HUDEP-2 (cell line): ENCODE measurements at regions not wholly inside any gene's neighbourhood (a gene's known extent, or its start where the extent isn't known, plus 50 kb on each side); places are given as distances from the start of the nearest gene placed in this dataset.
"Not testable (repeated sequence)": the region's sequence is repeated elsewhere in the genome, so short reads cannot be mapped to it uniquely, and the experiment has no call there.

ENCODE experiments used
- DNase-seq, 76 experiments: peaks; one replicate each; lab custom pipeline; 2025; ENCODE audit not compliant: unreplicated experiment in 76 of 76; lab: John Stamatoyannopoulos, UW

GRCh38 chr14:106635569-106635968 is 1109.2 kb downstream of the TMEM121 start:
- no peak for DNase-seq

DNA sequence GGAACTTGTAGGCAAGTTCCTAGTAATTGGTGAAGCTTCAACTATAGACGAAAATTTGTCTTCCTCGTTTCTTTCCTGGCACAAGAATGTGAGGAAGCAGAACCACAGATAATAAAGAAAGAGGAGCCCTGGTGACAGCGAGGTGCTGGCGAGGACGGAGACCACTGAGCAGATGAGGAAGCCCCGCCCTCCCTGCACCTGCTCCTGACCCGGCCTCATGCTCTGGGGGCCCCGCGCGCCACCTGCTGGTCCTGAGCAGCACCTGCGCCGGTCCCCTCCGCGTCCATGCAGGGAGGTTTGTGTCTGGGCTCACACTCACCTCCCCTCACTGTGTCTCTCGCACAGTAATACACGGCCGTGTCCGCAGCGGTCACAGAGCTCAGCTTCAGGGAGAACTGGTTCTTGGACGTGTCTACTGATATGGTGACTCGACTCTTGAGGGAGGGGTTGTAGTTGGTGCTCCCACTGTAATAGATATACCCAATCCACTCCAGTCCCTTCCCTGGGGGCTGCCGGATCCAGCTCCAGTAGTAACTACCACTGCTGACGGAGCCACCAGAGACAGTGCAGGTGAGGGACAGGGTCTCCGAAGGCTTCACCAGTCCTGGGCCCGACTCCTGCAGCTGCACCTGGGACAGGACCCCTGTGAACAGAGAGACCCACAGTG is 1112.5 kb downstream of the TMEM121 start:
- DNase-seq, result peak in 7 of 76 experiments; percentile 1 to 23 (median 7)

DNA sequence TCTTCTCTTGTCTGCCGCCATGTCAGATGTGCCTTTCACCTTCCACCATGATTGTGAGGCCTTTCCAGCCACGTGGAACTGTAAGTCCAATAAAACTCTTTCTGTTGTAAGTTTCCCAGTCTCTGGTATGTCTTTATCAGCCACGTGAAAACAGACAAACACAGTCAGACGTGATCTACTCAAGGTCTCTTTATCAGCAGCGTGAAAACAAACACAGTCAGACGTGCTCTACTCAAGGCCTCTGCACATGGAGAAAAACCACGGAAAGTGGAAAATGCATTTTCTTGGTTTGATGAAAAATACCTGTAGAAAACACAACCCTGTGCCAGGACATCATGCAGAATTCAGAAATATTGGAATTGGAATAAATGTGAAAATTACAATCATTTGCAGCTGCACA is 1115.7 kb downstream of the TMEM121 start:
- DNase-seq, result no peak

DNA sequence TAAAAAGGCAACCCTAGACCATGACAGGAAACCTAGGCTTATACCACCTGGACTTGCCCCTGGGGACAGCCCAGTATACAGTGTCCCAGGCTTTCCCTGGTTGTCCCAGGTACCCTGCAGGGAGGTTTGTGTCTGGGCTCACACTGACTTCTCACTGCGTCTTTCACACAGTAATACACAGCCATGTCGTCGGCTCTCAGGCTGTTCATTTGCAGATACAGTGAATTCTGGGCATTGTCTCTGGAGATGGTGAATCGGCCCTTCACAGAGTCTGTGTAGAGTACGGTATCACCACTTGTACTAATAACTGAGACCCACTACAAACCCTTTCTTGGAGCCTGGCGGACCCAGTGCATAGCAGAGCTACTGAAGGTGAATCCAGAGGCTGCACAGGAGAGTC is 1116.6 kb downstream of the TMEM121 start:
- DNase-seq, result not testable (repeated sequence)

DNA sequence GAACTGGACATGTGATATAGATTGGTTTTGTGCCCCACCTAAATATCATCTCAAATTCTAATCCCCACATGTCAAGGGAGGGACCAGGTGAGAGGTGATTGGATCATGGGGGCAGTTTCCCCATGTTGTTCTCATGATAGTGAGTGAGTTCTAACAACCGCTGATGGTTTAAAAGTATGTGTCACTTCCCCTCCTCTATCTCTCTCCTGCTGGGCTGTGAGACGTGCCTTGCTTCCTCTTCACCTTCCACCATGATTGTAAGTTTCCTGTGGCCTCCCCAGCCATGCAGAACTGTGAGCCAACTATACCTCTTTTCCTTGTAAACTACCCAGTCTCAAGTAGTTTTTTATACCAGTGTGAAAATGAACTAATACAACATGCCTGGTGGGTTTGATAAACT is 1122.5 kb downstream of the TMEM121 start:
- not testable (repeated sequence) for DNase-seq

- DNase-seq, result no peak
Measured at GRCh38 chr14:106651016-106651415, 1124.6 kb downstream of the TMEM121 start.

DNA sequence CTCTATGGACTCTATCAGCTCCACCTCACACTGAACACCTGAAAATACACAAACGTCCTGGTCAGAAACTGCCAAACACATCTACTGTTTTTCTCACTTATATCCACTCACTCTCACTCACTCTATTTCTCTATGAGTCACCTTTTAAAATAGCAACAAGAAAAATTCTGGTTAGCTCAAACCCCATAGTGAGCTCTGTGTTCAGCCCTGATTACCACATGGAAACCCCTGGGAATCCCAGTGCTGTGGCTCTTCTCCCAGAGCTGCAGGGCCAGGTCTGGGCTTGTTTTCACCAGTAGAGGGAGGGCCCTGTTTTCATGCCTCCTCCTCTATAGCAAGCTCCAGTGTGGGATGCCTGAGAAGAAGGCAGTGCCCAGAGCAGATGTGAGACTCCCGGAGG is 1126.1 kb downstream of the TMEM121 start:
- no peak for DNase-seq

DNA sequence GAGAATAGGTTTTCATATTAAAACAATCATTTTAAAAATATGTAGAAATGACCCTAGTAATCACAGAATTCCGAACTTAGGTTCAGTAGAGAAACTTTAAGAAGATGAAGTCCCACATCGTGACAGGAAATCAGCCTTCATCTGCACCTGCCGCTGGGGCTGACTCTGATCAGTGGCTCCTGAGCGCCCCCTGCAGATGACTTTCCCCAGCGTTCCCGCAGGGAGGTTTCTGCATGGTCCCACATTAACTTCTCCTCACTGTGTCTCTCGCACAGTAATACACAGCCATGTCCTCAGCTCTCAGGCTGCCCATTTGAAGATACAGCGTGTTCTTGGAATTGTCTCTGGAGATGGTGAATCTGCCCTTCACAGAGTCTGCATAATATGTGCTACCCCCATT is 1131.1 kb downstream of the TMEM121 start:
- peak in 1 of 76 experiments; percentile 10 for DNase-seq

GRCh38 chr14:106658066-106658860 is 1131.9 kb downstream of the TMEM121 start:
- not testable (repeated sequence) for DNase-seq

GRCh38 chr14:106661561-106661960 is 1135.2 kb downstream of the TMEM121 start:
- peak in 2 of 76 experiments; percentile 2 to 4 for DNase-seq

- no peak for DNase-seq
Measured at GRCh38 chr14:106662936-106663550, 1136.7 kb downstream of the TMEM121 start.

DNA sequence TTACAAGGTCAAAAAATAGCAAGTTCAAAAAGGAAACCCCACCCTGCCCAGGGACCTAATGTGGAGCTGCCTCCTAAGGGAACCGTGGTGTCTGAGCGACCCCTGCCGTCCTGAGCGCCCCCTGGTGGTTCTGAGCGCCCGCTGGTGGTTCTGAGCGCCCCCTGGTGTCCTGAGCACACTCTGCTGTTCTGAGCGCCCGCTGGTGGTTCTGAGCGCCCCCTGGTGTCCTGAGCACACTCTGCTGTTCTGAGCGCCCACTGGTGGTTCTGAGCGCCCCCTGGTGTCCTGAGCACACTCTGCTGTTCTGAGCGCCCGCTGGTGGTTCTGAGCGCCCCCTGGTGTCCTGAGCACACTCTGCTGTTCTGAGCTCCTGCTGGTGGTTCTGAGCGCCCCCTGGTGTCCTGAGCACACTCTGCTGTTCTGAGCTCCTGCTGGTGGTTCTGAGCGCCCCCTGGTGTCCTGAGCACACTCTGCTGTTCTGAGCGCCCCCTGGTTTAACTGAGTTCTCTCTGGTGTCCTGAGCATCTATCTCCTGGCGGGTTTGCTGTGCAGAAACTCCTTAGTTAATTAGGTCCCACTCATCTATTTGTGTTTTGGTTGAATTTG is 1137.5 kb downstream of the TMEM121 start:
- peak in 25 of 76 experiments; percentile 5 to 64 (median 32) for DNase-seq

DNA sequence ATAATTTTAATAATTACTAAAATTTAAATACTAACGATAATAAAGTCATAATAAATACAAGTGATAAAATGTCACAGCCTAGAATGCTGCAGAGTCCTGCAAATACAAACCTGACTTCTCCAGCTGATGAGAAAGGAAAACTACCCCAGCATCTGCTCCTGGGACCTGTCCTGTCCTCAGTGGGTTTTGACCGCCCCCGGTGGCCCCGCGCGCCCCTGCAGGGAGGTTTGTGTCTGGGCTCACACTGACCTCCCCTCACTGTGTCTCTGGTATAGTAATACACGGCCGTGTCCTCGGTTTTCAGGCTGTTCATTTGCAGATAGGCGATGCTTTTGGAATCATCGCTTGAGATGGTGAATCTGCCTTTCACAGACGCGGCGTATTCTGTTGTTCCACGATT is 1139.4 kb downstream of the TMEM121 start:
- DNase-seq, result no peak

GRCh38 chr14:106666341-106666740 is 1140.0 kb downstream of the TMEM121 start:
- no peak for DNase-seq

GRCh38 chr14:106670011-106670410 is 1143.6 kb downstream of the TMEM121 start:
- no peak for DNase-seq

GRCh38 chr14:106674093-106674492 is 1147.7 kb downstream of the TMEM121 start:
- not testable (repeated sequence) for DNase-seq

- peak in 1 of 76 experiments; percentile 2 for DNase-seq
Measured at GRCh38 chr14:106674509-106675125, 1148.2 kb downstream of the TMEM121 start.

- DNase-seq, result not testable (repeated sequence)
Measured at GRCh38 chr14:106675716-106676115, 1149.3 kb downstream of the TMEM121 start.

- DNase-seq, result no peak
Measured at GRCh38 chr14:106679776-106680175, 1153.4 kb downstream of the TMEM121 start.

DNA sequence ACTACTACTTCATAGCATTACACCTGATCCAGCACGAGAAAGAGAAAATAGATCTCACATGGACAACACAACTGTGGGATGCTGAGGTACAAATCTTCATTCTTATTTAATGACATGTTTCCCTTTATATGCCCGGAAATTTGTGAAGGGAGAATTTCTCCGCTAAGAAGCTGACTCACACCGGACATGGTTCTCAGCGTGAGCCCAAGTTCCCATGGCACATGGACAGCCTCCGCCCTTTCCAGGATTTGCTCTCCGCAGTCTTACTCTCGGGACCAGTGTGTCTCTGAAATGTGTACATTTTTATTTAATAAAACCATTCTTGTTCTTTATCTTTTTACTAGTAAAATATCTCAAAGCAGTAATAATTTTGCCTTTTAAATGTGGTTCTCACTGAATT is 1154.8 kb downstream of the TMEM121 start:
- DNase-seq, result no peak

DNA sequence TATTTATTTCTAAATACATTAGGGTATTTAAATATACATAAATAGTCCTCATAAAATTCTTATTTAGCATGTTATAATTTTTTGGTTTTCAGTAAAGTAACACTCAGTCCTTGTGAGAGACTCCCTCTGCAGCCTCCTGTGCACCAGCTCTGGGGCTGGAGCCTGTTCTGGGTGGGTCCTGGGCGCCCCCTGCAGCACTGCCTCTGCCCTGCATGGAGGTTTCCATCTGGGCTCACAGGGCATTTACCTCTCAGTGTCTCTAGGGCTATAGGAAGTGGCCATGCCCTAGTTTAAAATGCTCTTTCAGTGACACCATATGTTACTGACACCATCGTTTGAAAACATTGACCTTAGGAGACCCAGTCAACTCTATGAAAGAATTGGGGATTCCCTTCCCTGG is 1155.2 kb downstream of the TMEM121 start:
- DNase-seq, result no peak
